ENCODE measurements at regions not wholly inside any gene's neighbourhood (a gene's known extent, or its start where the extent isn't known, plus 50 kb on each side); places are given as distances from the start of the nearest gene placed in this dataset.
"Not testable (repeated sequence)": the region's sequence is repeated elsewhere in the genome, so short reads cannot be mapped to it uniquely, and the experiment has no call there.

DNA sequence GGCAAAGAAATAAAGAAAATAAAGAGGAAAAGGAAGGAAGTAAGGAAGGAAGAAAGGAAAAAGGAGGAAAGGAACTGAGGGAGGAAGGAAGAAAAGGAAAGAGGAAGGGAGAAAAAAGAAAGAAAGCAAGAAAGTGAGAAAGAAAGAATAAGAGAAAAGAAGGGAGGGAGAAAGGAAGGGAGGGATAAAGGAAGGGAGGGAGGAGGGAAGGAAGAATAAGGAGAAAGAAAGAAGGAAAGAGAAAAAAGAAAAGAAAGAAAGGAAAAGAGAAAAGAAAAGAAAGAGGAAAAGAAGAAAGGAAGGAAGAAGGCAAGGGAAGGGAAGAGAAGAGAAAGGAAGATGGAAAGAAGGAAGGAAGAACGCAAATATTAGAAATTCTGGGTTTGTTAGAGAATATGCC lies 337.8 kb downstream of the CCT8L2 start:
- not testable (repeated sequence) for H3K27me3 Mint-ChIP-seq (ENCODE audit: insufficient read depth)

More for the DNA sequence above, 337.8 kb downstream of the CCT8L2 start:
- H3K36me3 Mint-ChIP-seq (ENCODE audit: low read depth); H3K4me3 Mint-ChIP-seq; DNase-seq; H3K27ac Mint-ChIP-seq; H3K4me1 Mint-ChIP-seq (ENCODE audit: low read depth): not testable (repeated sequence)
- H3K9me3 Mint-ChIP-seq: peaks cover 51% of the 10 kb centered on the region
